Liver (tissue), 8 donors: ENCODE measurements at regions not wholly inside any gene's neighbourhood (a gene's known extent, or its start where the extent isn't known, plus 50 kb on each side); places are given as distances from the start of the nearest gene placed in this dataset.

ENCODE experiments used
- DNase-seq: peaks from one replicate; pipeline ENCODE4 v3.0.0-alpha.2; 2017; ENCODE audit warnings: low spot score
- H3K27ac ChIP-seq, 2 donors: one replicate each; pipeline ENCODE4 v1.7.0; 2013; ENCODE audit warnings: inconsistent platforms in 2 of 2, low read length in 2 of 2, control low read depth in 1 of 2, low read depth in 1 of 2, mild to moderate bottlenecking in 1 of 2
- H3K27me3 ChIP-seq, 4 donors: one replicate each; pipeline versions ENCODE4 v1.6.1 to v1.7.0; 2013; ENCODE audit warnings: low read length in 3 of 4, inconsistent platforms in 1 of 4, mild to moderate bottlenecking in 1 of 4, moderate library complexity in 1 of 4; ENCODE audit not compliant: control insufficient read depth in 4 of 4, insufficient read depth in 4 of 4
- H3K36me3 ChIP-seq, 4 donors: one replicate each; pipeline versions ENCODE4 v1.6.1 to v1.7.0; 2013; ENCODE audit warnings: low read length in 3 of 4, mild to moderate bottlenecking in 3 of 4, low read depth in 1 of 4, moderate library complexity in 1 of 4; ENCODE audit not compliant: control insufficient read depth in 4 of 4, insufficient read depth in 3 of 4
- H3K4me1 ChIP-seq, 4 donors: one replicate each; pipeline versions ENCODE4 v1.6.1 to v1.7.0; 2013; ENCODE audit warnings: low read length in 3 of 4, mild to moderate bottlenecking in 3 of 4, moderate library complexity in 1 of 4; ENCODE audit not compliant: control insufficient read depth in 4 of 4, insufficient read depth in 4 of 4
- H3K4me3 ChIP-seq, 3 donors: one replicate each; pipeline versions ENCODE4 v1.6.1 to v1.7.0; 2013; ENCODE audit warnings: low read length in 3 of 3, control low read depth in 1 of 3, low read depth in 1 of 3, mild to moderate bottlenecking in 1 of 3
- H3K9ac ChIP-seq, 2 donors: one replicate each; pipeline ENCODE4 v1.7.0; 2013; ENCODE audit warnings: low read length in 2 of 2, mild to moderate bottlenecking in 2 of 2, moderate library complexity in 2 of 2, control low read depth in 1 of 2, low read depth in 1 of 2
- H3K9me3 ChIP-seq, 4 donors: one replicate each; pipeline versions ENCODE4 v1.6.1 to v1.7.0; 2013; ENCODE audit warnings: low read length in 3 of 4; ENCODE audit not compliant: control insufficient read depth in 4 of 4
- ATF3 ChIP-seq: IDR thresholded peaks from 2 replicates; pipeline ENCODE4 v1.6.1; 2016; ENCODE audit warnings: antibody characterized with exemption
- CTCF ChIP-seq: fragments of 150-350 bp; IDR thresholded peaks from 2 replicates; pipeline ENCODE4 v1.5.1; 2017; ENCODE audit warnings: improper control_type of control experiment, low read depth, low read length; ENCODE audit not compliant: missing input control
- EGR1 ChIP-seq, 2 donors: IDR thresholded peaks; 2 replicates each; pipeline ENCODE4 v1.6.1; 2016 to 2018; ENCODE audit warnings: antibody characterized with exemption in 2 of 2, low read depth in 2 of 2
- FOXA1 ChIP-seq: IDR thresholded peaks from 2 replicates; pipeline ENCODE4 v1.6.1; 2016; ENCODE audit warnings: antibody characterized with exemption
- FOXA2 ChIP-seq: IDR thresholded peaks from 2 replicates; pipeline ENCODE4 v1.6.1; 2016; ENCODE audit warnings: antibody characterized with exemption
- HNF4A ChIP-seq, 2 donors: conservative IDR thresholded peaks; 2 replicates each; pipeline ENCODE4 v1.6.1; 2016; ENCODE audit warnings: antibody characterized with exemption in 2 of 2, mild to moderate bottlenecking in 2 of 2
- MAX ChIP-seq: IDR thresholded peaks from 2 replicates; pipeline ENCODE4 v1.6.1; 2016; ENCODE audit warnings: antibody characterized with exemption
- NR2F2 ChIP-seq: IDR thresholded peaks from 2 replicates; pipeline ENCODE4 v1.6.1; 2016; ENCODE audit warnings: antibody characterized with exemption
- RAD21 ChIP-seq, 2 donors: IDR thresholded peaks; 2 replicates each; pipeline ENCODE4 v1.6.1; 2016; ENCODE audit warnings: antibody characterized with exemption in 2 of 2, mild to moderate bottlenecking in 2 of 2
- REST ChIP-seq: IDR thresholded peaks from 2 replicates; pipeline ENCODE4 v1.6.1; 2016; ENCODE audit warnings: antibody characterized with exemption, mild to moderate bottlenecking
- RXRA ChIP-seq, 2 donors: IDR thresholded peaks; 2 replicates each; pipeline ENCODE4 v1.6.1; 2017 to 2018; ENCODE audit warnings: antibody characterized with exemption in 2 of 2, mild to moderate bottlenecking in 1 of 2
- TAF1 ChIP-seq: conservative IDR thresholded peaks from 2 replicates; pipeline ENCODE4 v1.6.1; 2016; ENCODE audit warnings: antibody characterized with exemption, mild to moderate bottlenecking
- YY1 ChIP-seq: IDR thresholded peaks from 2 replicates; pipeline ENCODE4 v1.6.1; 2016; ENCODE audit warnings: antibody characterized with exemption, mild to moderate bottlenecking
- ZBTB33 ChIP-seq: IDR thresholded peaks from 2 replicates; pipeline ENCODE4 v1.6.1; 2016; ENCODE audit warnings: antibody characterized with exemption
- WGBS: extraction: QIAGEN DNeasy Blood & Tissue Kit; methylation state at CpG from one replicate; pipeline ENCODE4 v1.1.7; 2013; 5-methylcytosine and 5-hydroxymethylcytosine counted together
- donor health status: healthy.
- donor health status: healthy.
- donor health status: healthy.
- donor health status: healthy.
- donor health status: healthy.

GRCh38 chrY:13068696-13069095 is 164.0 kb downstream of the DDX3Y start:
- Histone ChIP-seq H3K36me3 (no peaks in the 10 kb centered on the region), H3K4me1 (no peaks in the 10 kb centered on the region), H3K4me3 (no peak overlapping the region), H3K9ac (no peak overlapping the region), H3K27ac (no peak overlapping the region), H3K9me3 (peaks cover 0 to 2% (median 0%) of the 10 kb centered on the region in 4 donors), H3K27me3 (no peaks in the 10 kb centered on the region)
- 96% methylated on average over 3 of the region's 3 CpGs for WGBS
- TF ChIP-seq FOXA1 = no peak
- no peak for TF ChIP-seq YY1
- no peak for TF ChIP-seq ATF3
- TF ChIP-seq HNF4A (conservative IDR thresholded peaks at IDR 0.05) = no peak
- TF ChIP-seq CTCF = no peak
- TF ChIP-seq EGR1 (IDR thresholded peaks at IDR 0.05; ENCODE audit: low read depth in 2 of 2) = no peak
- TF ChIP-seq RAD21 (IDR thresholded peaks at IDR 0.05) = no peak
- no peak for DNase-seq

GRCh38 chrY:13069111-13069510 is 164.4 kb downstream of the DDX3Y start:
- TF ChIP-seq MAX (no peak), NR2F2 (no peak), RAD21 (IDR thresholded peaks at IDR 0.05) (no peak), REST (no peak), ATF3 (no peak), RXRA (IDR thresholded peaks at IDR 0.05) (no peak), YY1 (no peak), FOXA2 (no peak), ZBTB33 (no peak), TAF1 (no peak)
- Histone ChIP-seq H3K4me1 (no peaks in the 10 kb centered on the region), H3K9ac (no peak overlapping the region), H3K4me3 (no peak overlapping the region), H3K36me3 (no peaks in the 10 kb centered on the region), H3K9me3 (peaks cover 0 to 2% (median 0%) of the 10 kb centered on the region in 4 donors), H3K27me3 (no peaks in the 10 kb centered on the region), H3K27ac (no peak overlapping the region)
- no peak for DNase-seq
